ENCODE measurements at regions not wholly inside any gene's neighbourhood (a gene's known extent, or its start where the extent isn't known, plus 50 kb on each side); places are given as distances from the start of the nearest gene placed in this dataset.
A peak's percentile ranks its signal among the peaks of the same experiment; 100 is the strongest.
"Not testable (repeated sequence)": the region's sequence is repeated elsewhere in the genome, so short reads cannot be mapped to it uniquely, and the experiment has no call there.

- Histone ChIP-seq H3K36me3 (no peaks in the 10 kb centered on the region), H3K27ac (no peak overlapping the region), H3K27me3 (no peaks in the 10 kb centered on the region), H3K9me3 (no peaks in the 10 kb centered on the region), H3K4me3 (no peak overlapping the region), H3K4me1 (no peaks in the 10 kb centered on the region)
- TF ChIP-seq CTCF (IDR thresholded peaks at IDR 0.05) (no peak), POLR2AphosphoS5 (IDR thresholded peaks at IDR 0.05) (no peak), POLR2A (IDR thresholded peaks at IDR 0.05) (no peak), EP300 (IDR thresholded peaks at IDR 0.05; ENCODE audit: low read depth) (no peak)
- DNase-seq = no peak
- intact Hi-C loops (cut with DNase I; ENCODE audit: low total_unique reads) = no loop called here
- in situ Hi-C loops (cut with MboI; ENCODE audit: low pct_ligation_motif_present in 1 of 4, low pct_unique_long_range_greater_than_20kb in 1 of 4, low sequenced_read_pairs in 3 of 4) = no loop called here
Measured at GRCh38 chr1:55792870-55793269, 577.7 kb upstream of the USP24 start.

DNA sequence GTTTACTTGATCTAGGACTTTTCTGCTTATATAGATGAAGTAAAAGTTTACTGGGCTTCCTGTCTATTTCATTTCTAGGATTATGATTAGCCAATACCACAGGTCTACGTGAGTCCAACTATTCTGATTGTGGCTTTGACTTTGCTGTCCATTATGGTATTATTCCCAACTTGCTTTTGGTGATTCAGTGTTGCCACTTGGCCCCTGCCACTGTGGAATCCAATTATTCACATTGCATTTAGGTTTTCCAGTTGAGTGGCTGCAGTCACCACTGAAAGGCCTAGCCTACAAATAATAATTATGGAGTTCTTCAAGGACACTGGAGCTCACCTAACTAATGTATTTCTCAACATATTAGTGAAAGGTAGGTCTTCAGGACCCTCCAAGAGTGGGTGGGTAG lies 574.3 kb upstream of the USP24 start:
- Histone ChIP-seq H3K27ac (no peak overlapping the region), H3K4me3 (no peak overlapping the region), H3K9me3 (no peaks in the 10 kb centered on the region), H3K27me3 (no peaks in the 10 kb centered on the region), H3K36me3 (no peaks in the 10 kb centered on the region), H3K4me1 (no peaks in the 10 kb centered on the region)
- DNase-seq = no peak
- in situ Hi-C loops (cut with MboI; ENCODE audit: low pct_ligation_motif_present in 1 of 4, low pct_unique_long_range_greater_than_20kb in 1 of 4, low sequenced_read_pairs in 3 of 4) (no loop called here), intact Hi-C loops (cut with DNase I; ENCODE audit: low total_unique reads) (no loop called here)
- 50 to 85% methylated on average over 1 of the region's 1 CpG for WGBS, 2 donors (ENCODE audit: low coverage in 1 of 2)
- TF ChIP-seq POLR2A (IDR thresholded peaks at IDR 0.05) = no peak
- TF ChIP-seq POLR2AphosphoS5 (IDR thresholded peaks at IDR 0.05) = no peak
- TF ChIP-seq CTCF (IDR thresholded peaks at IDR 0.05) = no peak
- TF ChIP-seq EP300 (IDR thresholded peaks at IDR 0.05; ENCODE audit: low read depth) = no peak

- TF ChIP-seq CTCF (IDR thresholded peaks at IDR 0.05) (no peak), POLR2AphosphoS5 (IDR thresholded peaks at IDR 0.05) (no peak), POLR2A (IDR thresholded peaks at IDR 0.05) (no peak), EP300 (IDR thresholded peaks at IDR 0.05; ENCODE audit: low read depth) (no peak)
- no peaks in the 10 kb centered on the region for H3K36me3 ChIP-seq
- intact Hi-C loops (cut with DNase I; ENCODE audit: low total_unique reads) (no loop called here), in situ Hi-C loops (cut with MboI; ENCODE audit: low pct_ligation_motif_present in 1 of 4, low pct_unique_long_range_greater_than_20kb in 1 of 4, low sequenced_read_pairs in 3 of 4) (no loop called here)
- WGBS, 2 donors (ENCODE audit: low coverage in 1 of 2) = 52 to 79% methylated on average over 3 to 4 of the region's 4 CpGs
- no peak overlapping the region for H3K27ac ChIP-seq
- H3K4me3 ChIP-seq = no peak overlapping the region
- H3K4me1 ChIP-seq = peaks cover 3 to 4% (median 4%) of the 10 kb centered on the region in 4 donors
- no peak for DNase-seq
- H3K9me3 ChIP-seq = no peaks in the 10 kb centered on the region
- no peaks in the 10 kb centered on the region for H3K27me3 ChIP-seq
Measured at GRCh38 chr1:55786396-55786795, 571.2 kb upstream of the USP24 start.

GRCh38 chr1:55784941-55785450 lies 569.8 kb upstream of the USP24 start:
- WGBS, 2 donors (ENCODE audit: low coverage in 1 of 2) = 61 to 70% methylated on average over 2 to 6 of the region's 6 CpGs
- DNase-seq; intact Hi-C loops (cut with DNase I; ENCODE audit: low total_unique reads): not testable (repeated sequence)

DNA sequence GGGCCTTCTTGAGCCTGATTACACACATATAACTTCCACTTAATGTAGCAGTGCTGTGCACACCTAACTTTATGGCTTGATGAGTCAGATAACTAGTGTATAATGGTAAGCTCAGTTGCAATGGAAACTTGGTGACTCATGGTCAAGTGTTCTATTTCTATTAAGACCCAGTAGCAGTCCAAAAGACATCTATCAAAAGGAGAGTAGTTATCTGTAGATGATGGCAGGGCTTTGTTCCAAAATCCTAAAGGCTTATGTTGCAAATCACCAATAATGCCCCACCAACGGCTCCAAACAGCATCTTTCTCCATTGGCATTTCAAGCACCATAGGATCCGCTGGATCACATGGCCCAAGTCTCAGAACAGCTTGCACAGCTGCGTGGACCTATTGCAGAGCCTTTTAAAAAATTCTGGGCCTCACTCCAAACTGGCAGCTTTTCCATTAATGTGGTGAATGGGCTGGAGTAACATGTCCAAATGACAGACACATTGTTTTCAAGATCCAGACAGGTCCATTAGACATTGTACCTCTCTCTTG lies 566.8 kb upstream of the USP24 start:
- Histone ChIP-seq H3K4me3 (no peak overlapping the region), H3K9me3 (no peaks in the 10 kb centered on the region), H3K36me3 (no peaks in the 10 kb centered on the region), H3K27ac (peak overlapping the region in 3 of 4 donors; percentile 36 to 59 (median 44)), H3K4me1 (peaks cover 4 to 6% (median 4%) of the 10 kb centered on the region in 4 donors), H3K27me3 (no peaks in the 10 kb centered on the region)
- DNase-seq = peak; percentile 15
- peak; percentile 26 to 66 (median 60) for TF ChIP-seq POLR2AphosphoS5 (IDR thresholded peaks at IDR 0.05)
- TF ChIP-seq CTCF (IDR thresholded peaks at IDR 0.05) = no peak
- intact Hi-C loops (cut with DNase I; ENCODE audit: low total_unique reads) (no loop called here), in situ Hi-C loops (cut with MboI; ENCODE audit: low pct_ligation_motif_present in 1 of 4, low pct_unique_long_range_greater_than_20kb in 1 of 4, low sequenced_read_pairs in 3 of 4) (no loop called here)
- WGBS, 2 donors (ENCODE audit: low coverage in 1 of 2) = 63 to 64% methylated on average over 3 of the region's 3 CpGs

More at GRCh38 chr1:55784941-55785450, 569.8 kb upstream of the USP24 start:
- H3K4me3 ChIP-seq; H3K9me3 ChIP-seq; in situ Hi-C loops (cut with MboI; ENCODE audit: low pct_ligation_motif_present in 1 of 4, low pct_unique_long_range_greater_than_20kb in 1 of 4, low sequenced_read_pairs in 3 of 4); H3K4me1 ChIP-seq; H3K36me3 ChIP-seq; H3K27ac ChIP-seq; H3K27me3 ChIP-seq: not testable (repeated sequence)
